Hepatocyte (in vitro differentiated cells): ENCODE measurements at regions not wholly inside any gene's neighbourhood (a gene's known extent, or its start where the extent isn't known, plus 50 kb on each side); places are given as distances from the start of the nearest gene placed in this dataset.

Source experiments
- DNase-seq: peaks from one replicate; pipeline ENCODE4 v3.0.0-alpha.2; 2016; ENCODE audit warnings: low spot score
- H2AFZ ChIP-seq: fragments of 200-600 bp; sonication (generic); 2 replicates; pipeline ENCODE4 v1.6.0; 2016; ENCODE audit warnings: antibody characterized with exemption, mild to moderate bottlenecking
- H3K27ac ChIP-seq: fragments of 200-600 bp; sonication (generic); 2 replicates; pipeline ENCODE4 v1.5.1; 2016; ENCODE audit warnings: mild to moderate bottlenecking
- H3K27me3 ChIP-seq: fragments of 200-600 bp; sonication (generic); 2 replicates; pipeline ENCODE4 v1.6.1; 2016
- H3K36me3 ChIP-seq: fragments of 200-600 bp; sonication (generic); replicated peaks from 2 replicates; pipeline ENCODE4 v1.5.1; 2016; ENCODE audit warnings: low read depth; ENCODE audit not compliant: insufficient read depth
- H3K4me1 ChIP-seq: fragments of 200-600 bp; sonication (generic); 2 replicates; pipeline ENCODE4 v1.5.1; 2016; ENCODE audit warnings: mild to moderate bottlenecking, moderate library complexity; ENCODE audit not compliant: insufficient read depth
- H3K4me2 ChIP-seq: fragments of 200-600 bp; sonication (generic); 2 replicates; pipeline ENCODE4 v1.6.0; 2016
- H3K4me3 ChIP-seq: fragments of 200-600 bp; sonication (generic); 2 replicates; pipeline ENCODE4 v1.5.1; 2016; ENCODE audit warnings: mild to moderate bottlenecking
- H3K79me2 ChIP-seq: fragments of 200-600 bp; sonication (generic); 2 replicates; pipeline ENCODE4 v1.6.0; 2017; ENCODE audit warnings: mild to moderate bottlenecking
- H3K9me2 ChIP-seq: fragments of 200-600 bp; sonication (generic); replicated peaks from 2 replicates; pipeline ENCODE4 v1.6.0; 2017; ENCODE audit warnings: mild to moderate bottlenecking; ENCODE audit not compliant: insufficient read depth
- H3K9me3 ChIP-seq: fragments of 200-600 bp; sonication (generic); 2 replicates; pipeline ENCODE4 v1.5.1; 2016; ENCODE audit warnings: low read depth, mild to moderate bottlenecking
- H4K20me1 ChIP-seq: fragments of 200-600 bp; sonication (generic); 2 replicates; pipeline ENCODE4 v1.6.0; 2016; ENCODE audit warnings: mild to moderate bottlenecking; ENCODE audit not compliant: insufficient read depth, poor library complexity, severe bottlenecking
- EZH2 ChIP-seq: fragments of 200-600 bp; sonication (generic); IDR thresholded peaks from 2 replicates; pipeline ENCODE4 v1.6.1; 2016; ENCODE audit warnings: antibody characterized with exemption, mild to moderate bottlenecking, borderline replicate concordance
- EZH2phosphoT487 ChIP-seq: fragments of 200-600 bp; sonication (generic); IDR thresholded peaks from one replicate; pipeline ENCODE4 v1.6.1; 2018; ENCODE audit warnings: antibody characterized with exemption, mild to moderate bottlenecking, low read depth, moderate library complexity; ENCODE audit not compliant: unreplicated experiment, severe bottlenecking
- WGBS: methylation state at CpG from one replicate; pipeline ENCODE4 v1.1.6; 2016; ENCODE audit warnings: low lambda C conversion rate; ENCODE audit errors: missing lambda C conversion rate; 5-methylcytosine and 5-hydroxymethylcytosine counted together
- TF ChIP-seq, protein P1 (sequence below): fragments of 200-600 bp; sonication (generic); IDR thresholded peaks from 2 replicates; pipeline ENCODE4 v1.5.1; 2016; ENCODE audit warnings: antibody characterized with exemption, mild to moderate bottlenecking; ENCODE audit not compliant: poor library complexity

- Histone ChIP-seq H3K27ac (peak overlapping the region; percentile 82), H3K79me2 (no peaks in the 10 kb centered on the region), H3K4me1 (peaks cover 16% of the 10 kb centered on the region), H3K4me2 (peak overlapping the region; percentile 40), H2AFZ (no peak overlapping the region), H3K27me3 (no peaks in the 10 kb centered on the region), H3K9me3 (no peaks in the 10 kb centered on the region), H3K36me3 (no peaks in the 10 kb centered on the region), H4K20me1 (no peaks in the 10 kb centered on the region), H3K9me2 (no peaks in the 10 kb centered on the region), H3K4me3 (no peak overlapping the region)
- WGBS: 79% methylated on average over 2 of the region's 2 CpGs
- TF ChIP-seq EZH2phosphoT487 (no peak), EZH2 (no peak)
- TF ChIP-seq, protein P1, sequence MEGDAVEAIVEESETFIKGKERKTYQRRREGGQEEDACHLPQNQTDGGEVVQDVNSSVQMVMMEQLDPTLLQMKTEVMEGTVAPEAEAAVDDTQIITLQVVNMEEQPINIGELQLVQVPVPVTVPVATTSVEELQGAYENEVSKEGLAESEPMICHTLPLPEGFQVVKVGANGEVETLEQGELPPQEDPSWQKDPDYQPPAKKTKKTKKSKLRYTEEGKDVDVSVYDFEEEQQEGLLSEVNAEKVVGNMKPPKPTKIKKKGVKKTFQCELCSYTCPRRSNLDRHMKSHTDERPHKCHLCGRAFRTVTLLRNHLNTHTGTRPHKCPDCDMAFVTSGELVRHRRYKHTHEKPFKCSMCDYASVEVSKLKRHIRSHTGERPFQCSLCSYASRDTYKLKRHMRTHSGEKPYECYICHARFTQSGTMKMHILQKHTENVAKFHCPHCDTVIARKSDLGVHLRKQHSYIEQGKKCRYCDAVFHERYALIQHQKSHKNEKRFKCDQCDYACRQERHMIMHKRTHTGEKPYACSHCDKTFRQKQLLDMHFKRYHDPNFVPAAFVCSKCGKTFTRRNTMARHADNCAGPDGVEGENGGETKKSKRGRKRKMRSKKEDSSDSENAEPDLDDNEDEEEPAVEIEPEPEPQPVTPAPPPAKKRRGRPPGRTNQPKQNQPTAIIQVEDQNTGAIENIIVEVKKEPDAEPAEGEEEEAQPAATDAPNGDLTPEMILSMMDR: no peak
- no peak for DNase-seq
Observed at GRCh38 chr10:118871244-118871865, 116.6 kb upstream of the CACUL1 start.

DNA sequence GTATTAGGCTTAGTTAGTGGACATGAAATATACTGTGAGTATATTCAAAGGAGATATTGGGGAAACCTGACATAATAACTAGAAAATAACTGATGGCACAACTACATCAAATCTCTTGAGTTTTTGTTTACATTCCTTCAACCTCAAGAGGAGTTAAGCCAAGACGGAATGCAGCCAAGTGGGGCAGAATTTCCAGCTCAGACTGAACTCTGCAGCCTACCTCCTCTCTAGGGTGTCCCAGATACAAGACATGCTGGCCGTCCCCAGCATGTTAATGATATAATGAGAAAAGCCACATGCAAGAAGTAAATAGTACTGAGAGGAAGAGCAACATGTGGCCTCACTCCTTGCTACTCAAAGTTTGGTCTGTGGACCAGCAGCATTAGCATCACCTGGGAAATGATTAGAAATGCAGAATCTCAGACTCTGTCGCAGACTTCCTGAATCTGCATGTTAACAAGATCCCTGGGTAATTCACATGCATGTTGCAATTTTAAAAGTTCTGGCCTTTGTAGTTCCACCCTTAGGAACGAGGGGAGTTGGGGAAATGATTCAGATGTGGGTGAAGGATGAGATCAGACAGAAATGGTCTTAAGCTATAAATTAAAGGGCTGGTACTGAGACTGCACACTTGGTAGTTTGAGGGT is 118.4 kb upstream of the CACUL1 start:
- TF ChIP-seq, protein P1: no peak
- no peak for TF ChIP-seq EZH2
- no peak for TF ChIP-seq EZH2phosphoT487
- H2AFZ ChIP-seq: no peak overlapping the region
- peaks cover 16% of the 10 kb centered on the region for H3K4me1 ChIP-seq
- no peak overlapping the region for H3K4me3 ChIP-seq
- DNase-seq: no peak
- 41% methylated on average over 4 of the region's 4 CpGs for WGBS
- no peaks in the 10 kb centered on the region for H4K20me1 ChIP-seq
- H3K4me2 ChIP-seq: no peak overlapping the region
- H3K27me3 ChIP-seq: no peaks in the 10 kb centered on the region
- H3K36me3 ChIP-seq: no peaks in the 10 kb centered on the region
- H3K27ac ChIP-seq: no peak overlapping the region
- H3K9me2 ChIP-seq: no peaks in the 10 kb centered on the region
- H3K9me3 ChIP-seq: no peaks in the 10 kb centered on the region
- no peaks in the 10 kb centered on the region for H3K79me2 ChIP-seq

GRCh38 chr10:118873738-118874105 is 119.0 kb upstream of the CACUL1 start:
- TF ChIP-seq EZH2 (no peak), EZH2phosphoT487 (no peak)
- TF ChIP-seq, protein P1: no peak
- no peak overlapping the region for H3K4me3 ChIP-seq

More at GRCh38 chr10:118873738-118874105, 119.0 kb upstream of the CACUL1 start:
- H3K9me3 ChIP-seq: no peaks in the 10 kb centered on the region
- no peaks in the 10 kb centered on the region for H3K9me2 ChIP-seq
- no peaks in the 10 kb centered on the region for H3K36me3 ChIP-seq
- H3K79me2 ChIP-seq: no peaks in the 10 kb centered on the region
- H3K4me2 ChIP-seq: no peak overlapping the region
- no peaks in the 10 kb centered on the region for H4K20me1 ChIP-seq
- no peak overlapping the region for H3K27ac ChIP-seq
- WGBS: 86% methylated on average over 2 of the region's 2 CpGs
- DNase-seq: no peak
- H3K4me1 ChIP-seq: peaks cover 16% of the 10 kb centered on the region
- H2AFZ ChIP-seq: no peak overlapping the region
- no peaks in the 10 kb centered on the region for H3K27me3 ChIP-seq
